Hepatic stellate cell (primary cell): ENCODE measurements at regions not wholly inside any gene's neighbourhood (a gene's known extent, or its start where the extent isn't known, plus 50 kb on each side); places are given as distances from the start of the nearest gene placed in this dataset.
"Not testable (repeated sequence)": the region's sequence is repeated elsewhere in the genome, so short reads cannot be mapped to it uniquely, and the experiment has no call there.

Experiments
- DNase-seq: peaks from one replicate; pipeline ENCODE4 v3.0.0; 2011; ENCODE audit warnings: low spot score

- DNase-seq, result no peak
Measured at GRCh38 chr2:16464641-16465040, 201.0 kb downstream of the CYRIA start.

DNA sequence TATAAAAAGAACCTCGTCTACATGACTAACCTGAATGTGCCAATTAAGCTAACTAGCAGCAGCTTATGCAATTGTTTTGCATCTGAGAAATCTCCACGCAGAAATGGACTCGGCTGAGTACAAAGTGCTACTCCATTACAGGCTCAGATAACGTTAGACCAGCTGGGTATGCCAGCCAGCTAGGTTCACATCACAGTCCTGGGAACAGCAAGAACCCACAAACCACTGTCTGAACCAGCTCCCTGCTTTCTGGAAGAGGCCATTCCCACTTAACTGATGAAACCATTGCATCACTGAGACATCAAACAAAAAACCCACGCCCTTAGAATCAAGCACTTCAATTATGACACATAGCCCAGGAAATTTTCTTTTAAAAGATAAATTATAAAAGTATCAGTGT lies 202.7 kb downstream of the CYRIA start:
- no peak for DNase-seq

- DNase-seq, result no peak
Measured at GRCh38 chr2:16461672-16462071, 204.0 kb downstream of the CYRIA start.

DNA sequence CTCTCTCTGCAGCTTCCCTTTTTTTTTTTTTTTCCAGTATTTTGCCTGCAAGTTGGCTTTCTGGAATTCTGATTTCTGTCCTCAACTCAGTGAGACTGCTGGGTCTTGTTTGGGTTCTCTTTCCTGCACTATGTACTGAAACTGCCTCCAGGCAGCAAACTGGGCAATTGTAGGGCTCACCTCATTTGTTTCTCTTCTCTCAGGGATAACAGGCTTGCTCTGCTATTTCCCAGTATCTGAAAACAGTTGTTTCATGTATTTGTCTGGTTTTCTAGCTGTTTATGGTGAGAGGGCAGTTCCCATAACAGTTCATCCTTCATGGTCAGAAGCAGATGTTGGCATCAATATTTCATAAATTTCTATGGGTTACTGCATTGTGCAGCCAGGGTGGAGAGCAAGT lies 206.0 kb downstream of the CYRIA start:
- no peak for DNase-seq

DNA sequence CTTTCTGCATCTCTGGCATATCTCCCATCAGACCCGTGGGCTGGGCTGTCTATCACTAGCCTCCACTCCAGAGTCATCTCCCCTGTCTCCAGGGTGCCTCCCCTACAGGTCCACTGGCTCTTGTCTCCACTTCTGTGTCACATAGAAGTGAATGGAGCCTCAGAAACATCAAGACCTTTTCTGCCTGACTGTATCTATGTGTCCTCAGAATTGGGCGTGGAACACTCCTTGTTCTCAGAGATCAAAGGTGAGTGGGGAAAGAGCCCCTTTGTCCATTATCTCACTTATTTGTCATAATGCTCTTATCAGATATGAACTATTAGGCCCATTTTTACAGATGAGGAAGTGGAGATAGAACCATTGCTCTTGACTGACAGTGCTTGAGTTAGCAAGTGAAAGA lies 211.0 kb downstream of the CYRIA start:
- DNase-seq, result no peak

- no peak for DNase-seq
Measured at GRCh38 chr2:16452123-16452522, 213.5 kb downstream of the CYRIA start.

DNA sequence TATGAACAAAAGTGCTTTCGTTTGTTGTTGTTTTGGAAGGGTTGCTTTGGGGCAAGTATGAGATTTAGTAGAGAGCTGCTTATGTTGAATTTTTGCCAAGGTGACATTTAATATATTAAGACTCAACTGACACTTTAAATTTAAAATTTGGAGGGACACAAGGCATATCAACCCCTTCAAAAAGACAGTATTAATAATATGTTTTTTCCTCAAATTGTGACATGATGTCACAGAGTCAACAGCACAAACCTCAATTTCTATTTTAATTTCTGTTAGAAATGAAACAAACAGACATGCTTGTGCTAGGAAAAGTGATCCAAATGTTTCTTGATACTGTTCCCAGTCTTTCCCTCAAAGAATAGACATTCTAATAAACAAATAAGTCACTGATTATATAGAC lies 218.9 kb downstream of the CYRIA start:
- DNase-seq, result no peak

DNA sequence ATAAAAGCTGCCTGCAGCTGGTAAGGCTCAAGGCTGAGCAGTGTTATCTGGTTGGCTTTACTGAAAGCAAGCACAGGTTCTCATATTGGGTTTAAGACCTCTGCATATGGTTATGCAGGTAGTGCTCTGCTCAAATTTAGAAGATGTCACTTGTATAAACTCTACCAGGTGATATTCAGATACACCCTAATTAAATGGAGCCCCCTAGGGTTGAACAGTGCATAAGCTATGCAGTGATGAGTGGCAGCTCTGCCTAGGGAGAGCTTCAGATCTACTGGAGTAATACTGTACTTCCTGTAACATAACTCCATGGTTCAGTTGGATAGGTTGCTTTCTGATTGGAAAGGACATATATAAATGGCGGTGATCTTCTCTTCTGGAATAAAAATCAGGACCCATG lies 222.7 kb downstream of the CYRIA start:
- DNase-seq, result no peak

DNA sequence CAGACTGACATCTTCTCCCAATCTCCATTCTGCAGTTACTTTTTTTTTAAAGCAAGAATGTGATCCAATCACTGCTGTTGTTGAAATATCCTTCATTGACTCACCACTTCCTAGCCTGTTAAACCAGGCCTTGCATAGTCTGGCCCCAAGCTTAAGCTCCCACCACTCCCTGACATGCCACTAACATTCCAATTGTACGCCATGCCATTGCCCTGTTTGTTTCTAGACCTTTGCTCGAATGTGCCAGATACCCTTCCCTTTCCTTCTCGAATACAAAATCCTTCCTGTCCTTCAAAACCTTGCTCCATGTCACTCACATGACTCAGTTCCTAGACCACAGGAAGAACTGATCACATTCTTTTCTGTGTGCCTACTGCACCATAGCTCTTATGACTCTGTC lies 224.2 kb downstream of the CYRIA start:
- DNase-seq, result no peak

DNA sequence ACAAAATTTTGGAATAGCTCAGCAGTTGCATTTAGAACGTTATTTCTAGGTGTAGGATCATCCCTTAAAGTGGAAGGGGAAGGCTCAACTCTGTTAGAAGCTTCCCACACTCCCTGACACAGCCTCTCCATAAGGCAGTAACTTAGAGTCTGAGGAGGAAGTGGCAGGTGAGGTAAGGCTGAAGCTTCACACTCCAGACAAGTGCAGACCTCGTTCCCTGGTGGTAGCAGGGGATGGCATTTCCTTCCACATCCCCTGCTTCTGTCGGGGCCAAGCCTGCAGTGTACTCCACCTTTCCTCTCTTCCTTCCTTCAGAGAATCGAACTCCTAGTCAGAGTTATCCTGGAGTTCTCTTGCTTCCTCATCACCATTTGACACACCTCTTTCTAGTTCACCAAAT lies 224.7 kb downstream of the CYRIA start:
- no peak for DNase-seq

DNA sequence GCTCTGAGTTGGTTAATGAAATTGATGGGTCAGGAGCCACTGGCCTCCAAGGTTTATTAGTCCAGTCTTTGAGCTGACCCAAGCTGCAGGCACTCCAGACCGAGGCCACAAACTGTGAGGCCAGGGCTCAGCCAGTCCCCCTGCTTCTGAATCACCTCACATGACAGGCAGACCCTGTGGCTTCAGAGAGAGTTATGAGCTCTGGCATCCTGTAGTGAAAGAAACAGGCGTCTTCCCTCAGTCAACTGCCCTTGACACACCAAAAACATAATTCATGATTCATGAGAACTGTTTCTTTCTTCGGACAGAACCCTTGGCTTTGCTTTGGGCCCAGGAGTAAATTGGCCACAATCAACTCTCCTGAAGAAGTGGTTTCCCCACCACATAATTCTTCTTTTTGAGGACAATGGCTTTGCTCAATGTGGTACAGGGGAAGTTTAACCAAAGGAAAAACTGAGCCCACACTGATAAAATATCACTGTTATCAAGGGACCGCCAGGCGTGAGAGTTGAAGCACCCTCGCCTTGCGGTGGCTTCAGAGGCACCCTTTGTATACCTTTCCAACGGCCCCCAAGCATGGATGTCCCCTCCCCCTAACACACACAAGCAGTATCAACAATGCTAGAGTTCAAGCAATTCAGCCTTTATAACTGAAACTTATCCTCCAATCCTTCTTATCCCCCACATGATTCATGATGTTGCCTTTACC lies 226.9 kb downstream of the CYRIA start:
- no peak for DNase-seq

- DNase-seq, result no peak
Measured at GRCh38 chr2:16437189-16437588, 228.4 kb downstream of the CYRIA start.

DNA sequence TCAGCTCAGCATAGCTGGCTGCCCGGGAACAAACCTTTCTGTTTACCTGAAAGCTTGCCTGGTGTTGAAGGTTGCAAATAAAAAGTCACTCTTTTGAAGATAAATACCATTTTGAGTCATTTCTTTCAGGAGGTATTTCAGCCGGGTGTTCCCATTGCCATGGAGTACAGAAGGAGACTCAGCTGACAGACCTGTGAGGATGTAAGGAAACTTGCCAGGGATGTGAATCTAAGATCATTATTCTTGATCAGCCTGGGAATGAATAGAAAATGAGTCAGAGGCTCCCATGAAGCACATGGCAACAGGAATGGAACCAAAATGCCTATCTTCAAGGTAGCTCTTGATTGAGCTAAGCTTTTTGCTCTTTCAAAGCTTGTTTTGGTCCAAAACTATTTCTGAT lies 231.2 kb downstream of the CYRIA start:
- no peak for DNase-seq

GRCh38 chr2:16430846-16431245 lies 234.8 kb downstream of the CYRIA start:
- no peak for DNase-seq

- no peak for DNase-seq
Measured at GRCh38 chr2:16429431-16430145, 236.0 kb downstream of the CYRIA start.

DNA sequence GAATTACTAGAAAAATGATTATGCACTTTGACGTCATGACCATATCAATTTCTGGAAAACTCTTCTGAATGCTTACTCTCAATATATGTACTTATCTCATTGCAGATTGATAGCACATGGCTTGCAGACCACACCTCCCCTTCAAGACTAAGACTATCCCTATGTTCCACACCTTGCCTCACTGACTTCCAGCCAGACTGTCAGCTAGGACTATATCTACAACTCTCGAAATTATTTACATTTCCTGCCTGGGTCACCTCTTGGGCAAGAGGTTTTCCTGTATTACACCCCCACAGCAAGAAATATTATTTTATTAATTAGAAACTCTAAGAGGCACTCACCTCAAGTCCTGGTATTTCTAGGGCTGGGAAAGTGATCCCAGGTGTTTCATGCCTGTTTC lies 236.6 kb downstream of the CYRIA start:
- no peak for DNase-seq

- DNase-seq, result no peak
Measured at GRCh38 chr2:16425462-16426336, 239.9 kb downstream of the CYRIA start.

DNA sequence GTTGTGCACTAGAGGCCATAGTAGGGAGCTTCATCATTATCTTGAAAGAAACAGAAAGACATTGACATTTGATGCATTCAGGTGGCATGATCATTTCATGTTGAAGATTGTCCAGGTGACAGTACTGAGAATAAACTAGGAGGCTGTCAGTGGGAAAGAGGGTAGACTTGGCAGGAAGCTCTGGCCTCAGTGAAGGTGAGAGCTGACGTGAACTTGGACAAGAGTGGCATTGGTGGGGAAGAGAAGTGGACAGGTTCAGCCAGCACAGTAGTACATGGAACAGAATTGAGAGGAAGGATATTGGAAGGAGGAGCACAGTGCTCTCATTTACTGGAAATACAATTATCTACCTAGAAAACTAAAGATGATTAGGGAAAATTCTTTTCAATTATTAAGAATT lies 245.2 kb downstream of the CYRIA start:
- DNase-seq, result no peak

GRCh38 chr2:16417726-16418125 lies 247.9 kb downstream of the CYRIA start:
- no peak for DNase-seq

DNA sequence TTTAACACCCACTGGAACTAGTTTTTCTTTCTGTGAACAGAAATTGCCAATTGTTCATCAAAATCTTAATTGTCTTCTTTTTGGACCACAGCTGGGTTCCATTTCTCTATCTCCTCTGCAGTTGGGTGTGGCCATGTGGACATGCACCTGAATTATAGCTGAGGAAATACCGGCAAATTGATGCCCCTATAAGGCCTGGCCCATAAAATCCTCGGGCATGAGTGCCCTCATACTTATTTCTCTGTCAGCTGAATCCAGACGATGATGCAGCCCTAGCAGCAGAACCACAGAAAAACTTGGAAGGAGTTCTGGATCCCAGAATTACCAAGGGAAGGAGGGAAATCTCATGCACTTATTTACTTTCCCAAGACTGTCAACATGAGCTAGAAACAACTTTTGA lies 249.0 kb downstream of the CYRIA start:
- DNase-seq, result no peak

- DNase-seq, result not testable (repeated sequence)
Measured at GRCh38 chr2:16415861-16416260, 249.8 kb downstream of the CYRIA start.

DNA sequence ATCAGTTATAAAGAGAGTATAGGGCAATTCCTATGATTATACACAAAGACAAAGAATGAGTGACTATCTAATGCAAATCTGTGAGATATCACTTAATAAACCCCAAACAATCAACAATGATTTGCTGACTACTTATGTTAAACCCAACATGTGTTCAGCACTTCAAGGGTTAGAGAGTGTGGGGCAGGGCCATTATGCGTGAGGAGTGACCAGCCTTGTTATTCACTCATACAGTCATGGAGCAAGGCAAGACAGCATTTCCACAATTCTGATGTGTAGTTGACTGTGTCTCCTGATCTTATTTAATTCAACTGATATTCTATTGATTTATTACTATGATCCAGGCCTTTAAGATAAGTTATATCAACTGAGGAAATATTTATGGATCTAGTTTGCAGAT lies 251.7 kb downstream of the CYRIA start:
- no peak for DNase-seq

DNA sequence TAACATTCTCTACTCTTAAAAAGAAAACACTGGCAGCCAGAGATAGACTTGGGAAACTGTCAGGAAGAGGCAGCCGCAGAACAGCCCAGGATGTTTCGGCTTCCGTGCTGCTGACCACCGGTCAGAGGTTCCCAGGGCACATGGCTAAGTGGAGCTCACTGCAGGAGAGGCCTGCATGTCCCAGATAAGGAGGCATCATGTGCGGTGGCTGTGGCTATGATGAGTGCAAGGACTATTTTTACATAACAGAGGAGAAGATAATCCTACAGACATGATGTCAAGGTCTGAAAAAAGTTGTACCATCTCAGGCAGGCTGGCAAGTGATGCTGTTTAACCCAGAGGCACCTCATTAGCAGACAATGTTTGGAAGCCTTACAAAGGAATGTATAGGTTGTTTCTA lies 252.3 kb downstream of the CYRIA start:
- no peak for DNase-seq
